ENCODE measurements at regions not wholly inside any gene's neighbourhood (a gene's known extent, or its start where the extent isn't known, plus 50 kb on each side); places are given as distances from the start of the nearest gene placed in this dataset.

- TF ChIP-seq CHD7 (IDR thresholded peaks at IDR 0.05; ENCODE audit: insufficient replicate concordance, low read length) (no peak), GABPA (IDR thresholded peaks at IDR 0.05; ENCODE audit: borderline replicate concordance, insufficient read depth, low read length) (no peak), SIX5 (IDR thresholded peaks at IDR 0.05; ENCODE audit: low read depth, low read length) (no peak), KDM5A (IDR thresholded peaks at IDR 0.05; ENCODE audit: low read length) (no peak)
Measured at GRCh38 chr7:98565103-98565502, 52.0 kb upstream of the NPTX2 start (continued).
